Astrocyte of the cerebellum (primary cell): ENCODE measurements at regions not wholly inside any gene's neighbourhood (a gene's known extent, or its start where the extent isn't known, plus 50 kb on each side); places are given as distances from the start of the nearest gene placed in this dataset.

Source experiments
- DNase-seq: peaks from one replicate; pipeline ENCODE4 v3.0.0-alpha.2; 2011; ENCODE audit warnings: low read depth
- H3K4me3 ChIP-seq: 2 replicates; pipeline ENCODE4 v1.5.1; 2011; ENCODE audit warnings: mild to moderate bottlenecking, low read depth, low read length, moderate library complexity
- in situ Hi-C: cut with HindIII; loops from 2 replicates; pipeline ENCODE4 v1.10.0; 2017; ENCODE audit warnings: low sequenced_read_pairs
- TF ChIP-seq, protein P1 (sequence below): IDR thresholded peaks from 2 replicates; pipeline ENCODE4 v1.5.1; 2012; ENCODE audit warnings: low read length, low read depth, moderate library complexity, mild to moderate bottlenecking; ENCODE audit errors: missing control alignments

GRCh38 chr1:191561276-191561675, 597.0 kb upstream of the RGS18 start:
- TF ChIP-seq, protein P1, sequence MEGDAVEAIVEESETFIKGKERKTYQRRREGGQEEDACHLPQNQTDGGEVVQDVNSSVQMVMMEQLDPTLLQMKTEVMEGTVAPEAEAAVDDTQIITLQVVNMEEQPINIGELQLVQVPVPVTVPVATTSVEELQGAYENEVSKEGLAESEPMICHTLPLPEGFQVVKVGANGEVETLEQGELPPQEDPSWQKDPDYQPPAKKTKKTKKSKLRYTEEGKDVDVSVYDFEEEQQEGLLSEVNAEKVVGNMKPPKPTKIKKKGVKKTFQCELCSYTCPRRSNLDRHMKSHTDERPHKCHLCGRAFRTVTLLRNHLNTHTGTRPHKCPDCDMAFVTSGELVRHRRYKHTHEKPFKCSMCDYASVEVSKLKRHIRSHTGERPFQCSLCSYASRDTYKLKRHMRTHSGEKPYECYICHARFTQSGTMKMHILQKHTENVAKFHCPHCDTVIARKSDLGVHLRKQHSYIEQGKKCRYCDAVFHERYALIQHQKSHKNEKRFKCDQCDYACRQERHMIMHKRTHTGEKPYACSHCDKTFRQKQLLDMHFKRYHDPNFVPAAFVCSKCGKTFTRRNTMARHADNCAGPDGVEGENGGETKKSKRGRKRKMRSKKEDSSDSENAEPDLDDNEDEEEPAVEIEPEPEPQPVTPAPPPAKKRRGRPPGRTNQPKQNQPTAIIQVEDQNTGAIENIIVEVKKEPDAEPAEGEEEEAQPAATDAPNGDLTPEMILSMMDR, result no peak
- H3K4me3 ChIP-seq, result no peak overlapping the region
- in situ Hi-C loops, result no loop called here
- DNase-seq, result no peak

GRCh38 chr1:191564275-191564674, 594.0 kb upstream of the RGS18 start:
- TF ChIP-seq, protein P1, result no peak
- in situ Hi-C loops, result no loop called here
- DNase-seq, result no peak
- H3K4me3 ChIP-seq, result no peak overlapping the region

DNA sequence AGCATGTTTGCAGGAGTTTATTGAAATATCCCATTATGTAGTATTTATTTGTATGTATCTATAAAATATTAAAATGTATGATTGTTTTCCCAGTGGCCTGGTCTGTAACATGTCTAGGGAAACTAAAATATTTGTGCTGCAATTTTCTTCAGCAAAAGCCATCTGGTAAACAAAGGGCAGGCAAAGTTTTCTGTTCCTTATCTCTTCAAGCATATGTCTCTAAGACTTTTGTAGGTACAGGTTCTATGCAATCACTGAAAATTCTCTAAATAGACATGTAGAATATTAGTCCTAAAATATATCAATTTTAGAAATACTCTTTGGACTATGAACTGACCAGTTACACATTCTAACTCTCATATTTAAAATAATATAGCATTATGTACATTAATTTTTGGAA, 585.8 kb upstream of the RGS18 start:
- TF ChIP-seq, protein P1, result no peak
- no peak for DNase-seq
- in situ Hi-C loops, result no loop called here
- no peak overlapping the region for H3K4me3 ChIP-seq

DNA sequence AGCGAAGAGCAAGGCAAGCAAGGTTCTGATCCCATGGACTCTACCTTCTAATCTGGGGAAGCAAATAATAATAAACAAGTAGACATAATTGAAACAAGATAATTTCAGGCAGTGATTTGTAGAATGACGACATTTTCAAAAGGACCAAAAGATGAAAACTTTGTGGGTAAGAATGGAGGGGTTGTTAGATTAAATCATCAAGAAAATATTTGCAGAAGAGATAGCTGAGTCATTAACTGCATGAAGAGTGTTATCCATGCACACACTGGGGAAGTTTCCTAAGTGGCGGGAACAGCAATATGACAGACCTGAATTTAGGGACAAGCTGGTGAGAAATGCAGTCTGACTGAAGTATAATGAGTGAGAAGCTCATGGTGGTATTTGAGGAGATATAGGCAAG, 583.1 kb upstream of the RGS18 start:
- in situ Hi-C loops, result no loop called here
- H3K4me3 ChIP-seq, result no peak overlapping the region
- DNase-seq, result no peak
- TF ChIP-seq, protein P1, result no peak

DNA sequence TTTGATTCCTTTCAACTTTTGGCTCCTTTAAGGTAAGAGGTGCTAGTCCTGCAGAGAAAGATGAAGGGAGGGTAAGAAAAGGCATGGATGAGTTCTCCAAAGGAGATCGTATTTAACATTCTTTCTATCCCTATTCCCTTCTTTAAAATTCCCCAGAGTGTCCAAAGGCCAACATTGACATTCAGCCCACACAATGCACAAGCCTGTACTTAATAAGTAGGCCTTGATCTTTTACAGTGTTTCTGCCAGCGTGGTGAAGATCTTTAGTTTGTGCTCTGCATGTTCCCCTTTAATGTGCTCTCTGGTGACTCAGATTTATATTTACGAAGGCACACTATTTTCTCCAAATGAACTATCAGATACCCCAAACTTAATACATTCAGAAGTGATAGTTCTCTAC, 582.5 kb upstream of the RGS18 start:
- no peak for DNase-seq
- H3K4me3 ChIP-seq, result no peak overlapping the region
- TF ChIP-seq, protein P1, result no peak
- in situ Hi-C loops, result no loop called here

GRCh38 chr1:191577213-191577612, 581.0 kb upstream of the RGS18 start:
- no peak for DNase-seq
- H3K4me3 ChIP-seq, result no peak overlapping the region
- in situ Hi-C loops, result no loop called here
- TF ChIP-seq, protein P1, result no peak

DNA sequence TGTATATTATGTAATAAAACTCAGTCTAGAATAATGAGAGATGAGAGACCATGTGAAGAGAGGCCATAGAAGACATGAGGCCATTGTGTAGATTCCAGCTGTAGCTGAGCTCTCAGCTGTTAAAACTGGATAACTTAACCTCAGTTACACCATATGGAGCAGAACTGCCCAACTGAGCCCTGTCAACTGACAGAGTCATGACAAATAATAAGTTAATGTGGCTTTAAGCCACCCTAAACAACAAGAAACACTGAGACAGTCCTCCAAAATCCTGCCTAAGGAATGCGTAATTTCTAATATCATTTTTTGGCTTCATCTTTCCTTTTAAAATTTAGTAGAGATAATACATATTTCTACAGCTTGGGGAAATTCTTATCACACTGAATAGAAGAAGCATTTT, 580.0 kb upstream of the RGS18 start:
- in situ Hi-C loops, result no loop called here
- TF ChIP-seq, protein P1, result no peak
- H3K4me3 ChIP-seq, result no peak overlapping the region
- DNase-seq, result no peak
